Suppressor macrophage treated with lipopolysaccharide for 4 hours (primary cell): ENCODE measurements at regions not wholly inside any gene's neighbourhood (a gene's known extent, or its start where the extent isn't known, plus 50 kb on each side); places are given as distances from the start of the nearest gene placed in this dataset.

Source experiments
- DNase-seq: peaks from one replicate; pipeline ENCODE4 v3.0.0-alpha.2; 2020

DNA sequence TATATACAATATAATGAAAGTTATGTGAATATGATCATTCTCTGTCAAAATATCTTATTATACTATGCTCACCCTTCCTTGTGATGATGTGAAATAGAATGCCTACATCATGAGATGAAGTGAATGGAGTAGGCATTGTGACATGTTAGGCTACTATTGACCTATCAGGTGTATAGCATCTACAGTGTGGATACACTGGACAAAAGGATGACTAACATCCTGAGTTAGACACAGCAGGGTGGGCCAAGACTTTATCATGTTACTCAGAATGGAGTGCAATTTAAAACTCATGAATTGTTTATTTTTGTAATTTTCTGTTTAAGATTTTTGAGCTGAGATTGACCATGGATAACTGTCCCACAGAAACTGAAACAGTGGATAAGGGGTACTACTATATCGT lies 53.4 kb upstream of the NAV3 start:
- no peak for DNase-seq

- DNase-seq, result no peak
Measured at GRCh38 chr12:77774761-77775160, 55.9 kb upstream of the NAV3 start.

DNA sequence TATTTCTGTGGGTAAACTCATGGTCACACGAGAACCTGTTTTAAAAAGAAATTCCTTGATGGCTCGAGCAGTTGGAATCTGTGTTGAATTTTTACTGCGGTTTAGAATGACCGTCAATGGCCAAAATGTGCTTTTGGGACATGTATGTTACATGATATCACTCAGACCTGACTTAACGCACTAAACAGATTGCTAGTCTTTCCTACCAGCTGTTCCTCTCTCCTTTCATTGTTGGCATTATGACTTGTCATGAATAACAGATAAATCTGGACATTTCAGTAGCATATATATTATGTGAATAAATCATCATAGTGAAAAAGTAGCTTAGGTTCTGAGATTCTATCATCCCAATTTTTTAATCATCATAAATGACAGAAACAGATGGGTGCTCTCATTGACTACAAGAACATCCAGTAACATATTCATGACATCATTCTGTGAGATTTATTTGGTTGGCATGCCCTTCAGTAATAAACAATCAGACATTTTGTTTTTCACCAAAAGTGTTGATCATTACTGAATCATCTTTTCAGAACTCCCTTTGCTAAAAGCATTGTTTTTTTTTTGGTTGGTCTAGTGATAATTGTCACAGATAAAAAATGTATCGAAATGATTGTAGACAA lies 57.9 kb upstream of the NAV3 start:
- no peak for DNase-seq

- no peak for DNase-seq
Measured at GRCh38 chr12:77768558-77768957, 62.1 kb upstream of the NAV3 start.

DNA sequence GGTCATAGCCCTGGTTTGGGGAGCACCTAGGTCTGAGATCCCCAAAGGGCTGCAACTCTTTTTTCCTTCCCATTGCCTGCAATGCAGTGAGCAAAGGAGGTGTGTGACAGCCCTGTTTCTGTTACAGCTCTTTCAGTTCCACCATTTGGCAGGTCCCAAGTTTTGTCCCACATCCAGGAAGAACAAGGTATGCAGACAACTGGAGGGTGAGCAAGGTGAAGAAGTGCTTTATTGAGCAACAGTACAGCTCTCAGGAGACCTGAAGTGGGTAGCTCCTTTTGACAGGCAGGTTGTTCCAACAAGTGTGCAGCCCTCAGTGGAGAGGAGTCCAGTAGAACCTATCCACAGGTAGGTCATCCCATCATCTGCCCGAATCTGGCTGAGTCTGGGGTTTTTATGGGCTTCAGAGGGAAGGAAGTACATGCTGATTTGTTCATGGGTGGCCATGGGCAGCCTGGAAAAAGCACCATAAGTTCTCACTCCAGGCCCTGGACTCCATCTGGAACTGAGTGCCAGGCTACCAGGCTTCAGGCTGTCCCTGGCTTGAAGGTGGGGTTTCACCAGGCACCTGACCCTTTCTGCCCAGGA lies 62.8 kb upstream of the NAV3 start:
- DNase-seq, result no peak

DNA sequence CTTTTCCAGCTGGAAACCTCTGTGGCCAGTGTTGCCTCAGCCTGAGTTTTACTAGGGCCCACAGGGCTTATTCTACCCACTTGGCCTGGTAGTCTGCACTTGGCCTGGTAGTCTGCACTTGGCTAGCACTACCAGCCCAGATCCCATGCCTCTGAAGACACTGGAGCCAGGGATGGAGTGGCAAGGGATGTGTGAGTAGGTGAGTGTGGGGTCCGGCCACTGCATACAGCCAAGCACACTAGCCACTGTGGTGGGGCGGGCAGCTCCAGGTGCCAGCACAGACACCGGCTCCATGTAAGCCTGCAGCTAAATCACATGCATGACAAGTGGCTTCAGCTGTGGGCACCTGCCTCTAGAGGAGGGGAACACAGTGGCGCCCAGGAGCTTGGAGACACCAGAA lies 63.4 kb upstream of the NAV3 start:
- no peak for DNase-seq

- DNase-seq, result no peak
Measured at GRCh38 chr12:77766224-77766623, 64.5 kb upstream of the NAV3 start.

- DNase-seq, result no peak
Measured at GRCh38 chr12:77761286-77761685, 69.4 kb upstream of the NAV3 start.

DNA sequence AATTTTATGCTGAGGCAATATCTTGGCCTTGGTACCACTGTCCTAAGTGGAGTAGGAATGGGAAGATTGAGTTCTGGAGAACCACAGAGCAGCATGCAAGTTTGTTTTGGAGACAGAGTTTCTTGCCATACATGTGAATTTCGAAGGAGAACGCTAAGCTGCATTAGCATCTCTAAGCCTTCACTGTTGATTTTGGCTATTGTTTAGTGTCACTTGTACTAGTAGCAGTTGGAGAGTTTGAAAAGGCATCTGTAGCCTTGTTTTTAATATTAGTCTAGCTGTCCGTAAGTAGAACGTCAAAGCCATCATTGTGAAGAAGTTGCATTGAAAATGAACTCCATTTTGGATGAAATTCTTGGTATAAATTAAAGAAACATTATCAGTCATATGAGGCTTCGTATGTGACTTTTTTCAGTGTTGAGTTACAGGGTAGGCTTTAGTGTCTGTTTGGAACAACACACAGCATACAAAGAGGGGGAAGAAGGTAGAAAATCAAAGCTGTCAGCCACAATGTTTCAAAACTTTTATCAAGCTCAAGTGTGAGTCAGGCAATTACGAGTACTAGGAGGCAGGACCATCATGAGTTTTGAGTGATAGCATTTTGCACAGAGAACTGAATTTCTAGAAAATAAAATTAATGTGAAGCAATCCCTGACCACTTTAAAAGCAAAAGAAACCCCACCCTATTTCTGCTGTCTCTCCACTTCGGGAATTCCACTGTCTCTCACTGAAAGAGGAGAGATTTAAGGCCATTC lies 70.2 kb upstream of the NAV3 start:
- no peak for DNase-seq

DNA sequence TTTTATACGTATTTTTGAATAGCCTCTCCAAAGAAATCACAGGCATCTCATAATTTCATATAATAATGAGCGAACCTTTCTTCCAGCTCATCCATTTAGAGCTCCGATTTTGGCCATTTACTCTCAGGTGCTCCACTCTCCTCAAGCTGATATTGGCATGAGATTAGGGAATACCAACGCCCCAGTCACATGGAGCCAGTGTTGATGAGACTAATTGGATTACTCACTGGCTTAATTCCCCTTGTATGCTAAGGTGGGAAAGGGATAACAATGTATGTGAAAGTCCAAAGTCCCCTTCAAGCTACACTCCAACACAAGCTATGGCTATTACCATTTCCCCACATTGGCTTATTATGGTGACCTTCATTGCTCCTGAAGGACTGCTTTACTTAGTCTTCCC lies 76.6 kb upstream of the NAV3 start:
- DNase-seq, result no peak

DNA sequence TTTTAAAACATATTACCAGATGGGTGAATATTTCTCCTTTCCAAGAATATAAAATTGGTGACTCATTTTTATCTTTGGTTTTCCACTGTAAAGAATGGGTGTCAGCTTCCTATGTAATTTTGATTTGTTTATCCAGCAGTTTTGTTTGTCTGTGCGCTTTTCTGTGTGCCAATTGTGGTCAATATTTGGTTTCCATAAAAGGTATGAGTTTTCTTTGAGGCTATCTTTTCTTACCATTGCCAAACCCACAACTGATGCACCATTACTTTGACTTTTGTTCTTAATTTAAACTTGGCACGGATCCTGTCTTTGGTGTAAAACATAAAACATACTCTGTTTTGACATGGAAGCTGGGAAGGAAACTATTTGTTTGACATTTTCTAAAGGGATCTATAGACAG lies 78.8 kb upstream of the NAV3 start:
- no peak for DNase-seq

GRCh38 chr12:77746096-77746495 lies 84.6 kb upstream of the NAV3 start:
- no peak for DNase-seq

DNA sequence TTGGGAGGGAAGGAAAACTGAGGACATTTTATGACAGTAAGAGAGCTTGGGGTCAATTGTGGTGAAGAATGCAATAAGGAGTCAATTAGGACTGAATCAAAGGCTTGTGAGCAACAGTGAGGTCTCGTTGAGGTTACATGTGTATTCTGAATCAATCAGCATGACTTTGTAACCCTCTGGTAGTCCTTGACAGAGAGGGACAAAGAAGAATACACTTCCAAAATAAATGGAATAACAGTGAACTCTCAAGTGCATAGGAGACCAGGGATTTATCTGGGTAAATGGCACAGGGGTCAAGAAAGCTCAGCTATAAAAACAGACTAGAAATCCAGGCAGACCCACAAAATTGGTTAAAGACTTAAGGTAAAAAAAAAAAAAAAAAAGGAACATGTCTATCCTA lies 85.1 kb upstream of the NAV3 start:
- no peak for DNase-seq

DNA sequence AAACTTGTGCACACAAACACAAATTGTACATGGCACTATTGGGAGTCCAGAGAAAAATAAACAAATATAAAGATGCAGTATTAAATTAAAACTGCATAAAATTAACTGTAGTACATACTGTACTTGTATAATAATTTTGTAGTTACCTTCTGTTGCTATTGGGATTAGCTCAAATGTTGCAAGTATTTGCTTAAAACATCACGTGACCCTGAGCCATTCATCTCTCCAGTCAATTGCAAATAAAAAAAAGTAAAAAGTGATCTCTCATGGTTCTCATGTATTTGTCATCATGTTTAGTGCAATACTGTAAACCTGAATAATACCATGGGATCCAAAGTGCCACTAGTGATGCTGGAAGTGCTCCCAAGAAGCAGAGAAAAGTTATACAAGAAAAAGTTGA lies 88.1 kb upstream of the NAV3 start:
- no peak for DNase-seq

DNA sequence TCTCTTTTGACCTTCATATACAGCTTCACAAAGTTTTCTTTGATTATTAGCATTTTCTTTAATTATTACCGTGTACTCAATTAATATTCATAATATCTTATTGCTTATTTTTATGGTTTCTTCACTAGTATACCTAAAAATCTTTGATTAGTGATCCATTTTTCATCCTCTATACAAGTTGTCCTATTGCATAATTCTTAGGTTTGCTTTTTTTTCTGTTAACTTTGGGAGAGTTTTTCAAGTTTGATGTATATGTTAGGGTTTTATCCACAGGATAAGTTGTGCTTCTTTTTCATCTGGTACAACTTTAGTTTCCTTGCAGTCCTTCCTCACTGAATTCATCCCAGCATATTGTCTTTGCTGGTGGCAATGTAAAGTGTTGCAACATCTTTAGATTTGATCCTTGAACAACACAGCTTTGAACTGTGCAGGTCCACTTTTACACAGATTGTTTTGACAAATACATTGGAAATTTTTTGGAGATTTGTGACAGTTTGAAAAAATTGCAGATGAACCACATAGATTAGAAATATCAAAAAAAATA lies 88.6 kb upstream of the NAV3 start:
- no peak for DNase-seq

DNA sequence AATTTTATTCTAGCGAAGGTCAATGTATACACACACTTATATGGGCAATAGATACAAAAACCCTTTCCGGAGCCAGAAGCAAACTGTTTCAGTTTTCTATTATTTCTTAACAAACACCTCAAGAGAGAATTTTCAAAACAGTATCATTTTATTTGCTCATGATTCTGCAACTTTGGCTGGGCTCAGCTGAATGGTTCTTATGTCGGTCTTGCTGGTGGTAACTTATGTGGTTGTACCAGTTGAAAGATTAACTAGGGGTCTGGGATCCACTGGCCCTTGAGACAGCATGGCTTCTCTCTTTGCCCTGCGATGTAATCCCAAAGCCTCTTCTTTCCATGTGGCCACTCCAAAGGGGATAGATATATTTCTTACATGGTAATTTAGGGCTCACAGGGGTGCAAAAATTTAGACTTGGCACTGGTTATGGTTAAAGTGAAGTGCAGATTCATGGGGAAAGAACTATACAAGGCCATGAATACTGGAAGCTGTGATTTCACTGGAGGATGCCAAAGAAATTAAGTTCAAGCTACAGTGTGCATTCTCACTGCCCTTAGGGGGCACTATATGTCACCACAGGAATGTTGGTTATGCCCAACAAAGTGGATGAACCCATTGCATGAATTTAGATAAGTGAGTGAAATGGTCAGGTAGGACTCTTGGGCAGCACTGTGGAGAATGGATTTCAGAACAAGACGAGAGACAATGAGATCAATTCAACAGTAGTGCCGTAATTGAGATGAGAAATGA lies 94.3 kb upstream of the NAV3 start:
- no peak for DNase-seq

- no peak for DNase-seq
Measured at GRCh38 chr12:77734214-77734883, 96.3 kb upstream of the NAV3 start.

- DNase-seq, result no peak
Measured at GRCh38 chr12:77728018-77728417, 102.7 kb upstream of the NAV3 start.

- DNase-seq, result no peak
Measured at GRCh38 chr12:77727442-77728001, 103.2 kb upstream of the NAV3 start.

- no peak for DNase-seq
Measured at GRCh38 chr12:77725611-77726010, 105.1 kb upstream of the NAV3 start.

GRCh38 chr12:77724367-77724957 lies 106.2 kb upstream of the NAV3 start:
- DNase-seq, result no peak

GRCh38 chr12:77723308-77723707 lies 107.4 kb upstream of the NAV3 start:
- DNase-seq, result no peak
